K562 (cell line): ENCODE measurements at regions not wholly inside any gene's neighbourhood (a gene's known extent, or its start where the extent isn't known, plus 50 kb on each side); places are given as distances from the start of the nearest gene placed in this dataset.

ENCODE experiments used
- TF ChIP-seq, protein P1 (sequence below): fragments of 250-450 bp; sonication (Bioruptor Pico); IDR thresholded peaks from 2 replicates; pipeline ENCODE4 v1.4.0; 2020; ENCODE audit warnings: mild to moderate bottlenecking, moderate library complexity
- TF ChIP-seq, protein P2 (sequence below), 2 experiments: fragments of 450-650 bp in 1 of 2; IDR thresholded peaks; 2 replicates each; pipeline ENCODE4 v1.6.1; 2011 to 2017; ENCODE audit warnings: low read depth in 2 of 2, antibody characterized with exemption in 1 of 2, borderline replicate concordance in 1 of 2, low read length in 1 of 2, mild to moderate bottlenecking in 1 of 2, mixed read lengths in 1 of 2; ENCODE audit not compliant: control insufficient read depth in 1 of 2
- TF ChIP-seq, protein P3 (sequence below): IDR thresholded peaks from 3 replicates; pipeline ENCODE4 v1.6.1; 2011; ENCODE audit warnings: borderline replicate concordance, mild to moderate bottlenecking, moderate library complexity; ENCODE audit not compliant: insufficient read length; ENCODE audit errors: extremely low read depth

DNA sequence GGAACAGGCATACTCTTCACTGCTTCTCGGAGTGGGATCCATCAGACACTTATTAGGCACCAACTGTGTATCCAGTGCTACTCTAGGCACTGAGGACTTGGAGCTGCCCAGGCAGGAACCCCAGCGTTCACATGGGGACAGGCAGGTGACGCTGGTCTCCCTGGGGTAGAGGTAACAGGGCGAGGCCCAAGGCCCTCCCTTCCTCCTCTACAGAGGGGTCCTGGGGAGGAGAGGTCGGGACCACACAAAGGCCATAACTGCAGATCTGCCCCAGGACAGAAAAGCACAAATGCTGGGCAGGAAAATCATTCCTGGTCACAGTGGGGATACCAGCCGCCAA lies 262.2 kb downstream of the BRD1 start (continued):
- TF ChIP-seq, protein P1, sequence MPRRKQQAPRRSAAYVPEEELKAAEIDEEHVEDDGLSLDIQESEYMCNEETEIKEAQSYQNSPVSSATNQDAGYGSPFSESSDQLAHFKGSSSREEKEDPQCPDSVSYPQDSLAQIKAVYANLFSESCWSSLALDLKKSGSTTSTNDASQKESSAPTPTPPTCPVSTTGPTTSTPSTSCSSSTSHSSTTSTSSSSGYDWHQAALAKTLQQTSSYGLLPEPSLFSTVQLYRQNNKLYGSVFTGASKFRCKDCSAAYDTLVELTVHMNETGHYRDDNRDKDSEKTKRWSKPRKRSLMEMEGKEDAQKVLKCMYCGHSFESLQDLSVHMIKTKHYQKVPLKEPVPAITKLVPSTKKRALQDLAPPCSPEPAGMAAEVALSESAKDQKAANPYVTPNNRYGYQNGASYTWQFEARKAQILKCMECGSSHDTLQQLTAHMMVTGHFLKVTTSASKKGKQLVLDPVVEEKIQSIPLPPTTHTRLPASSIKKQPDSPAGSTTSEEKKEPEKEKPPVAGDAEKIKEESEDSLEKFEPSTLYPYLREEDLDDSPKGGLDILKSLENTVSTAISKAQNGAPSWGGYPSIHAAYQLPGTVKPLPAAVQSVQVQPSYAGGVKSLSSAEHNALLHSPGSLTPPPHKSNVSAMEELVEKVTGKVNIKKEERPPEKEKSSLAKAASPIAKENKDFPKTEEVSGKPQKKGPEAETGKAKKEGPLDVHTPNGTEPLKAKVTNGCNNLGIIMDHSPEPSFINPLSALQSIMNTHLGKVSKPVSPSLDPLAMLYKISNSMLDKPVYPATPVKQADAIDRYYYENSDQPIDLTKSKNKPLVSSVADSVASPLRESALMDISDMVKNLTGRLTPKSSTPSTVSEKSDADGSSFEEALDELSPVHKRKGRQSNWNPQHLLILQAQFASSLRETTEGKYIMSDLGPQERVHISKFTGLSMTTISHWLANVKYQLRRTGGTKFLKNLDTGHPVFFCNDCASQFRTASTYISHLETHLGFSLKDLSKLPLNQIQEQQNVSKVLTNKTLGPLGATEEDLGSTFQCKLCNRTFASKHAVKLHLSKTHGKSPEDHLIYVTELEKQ (CRISPR knock-in tag), result no peak
- TF ChIP-seq, protein P2, sequence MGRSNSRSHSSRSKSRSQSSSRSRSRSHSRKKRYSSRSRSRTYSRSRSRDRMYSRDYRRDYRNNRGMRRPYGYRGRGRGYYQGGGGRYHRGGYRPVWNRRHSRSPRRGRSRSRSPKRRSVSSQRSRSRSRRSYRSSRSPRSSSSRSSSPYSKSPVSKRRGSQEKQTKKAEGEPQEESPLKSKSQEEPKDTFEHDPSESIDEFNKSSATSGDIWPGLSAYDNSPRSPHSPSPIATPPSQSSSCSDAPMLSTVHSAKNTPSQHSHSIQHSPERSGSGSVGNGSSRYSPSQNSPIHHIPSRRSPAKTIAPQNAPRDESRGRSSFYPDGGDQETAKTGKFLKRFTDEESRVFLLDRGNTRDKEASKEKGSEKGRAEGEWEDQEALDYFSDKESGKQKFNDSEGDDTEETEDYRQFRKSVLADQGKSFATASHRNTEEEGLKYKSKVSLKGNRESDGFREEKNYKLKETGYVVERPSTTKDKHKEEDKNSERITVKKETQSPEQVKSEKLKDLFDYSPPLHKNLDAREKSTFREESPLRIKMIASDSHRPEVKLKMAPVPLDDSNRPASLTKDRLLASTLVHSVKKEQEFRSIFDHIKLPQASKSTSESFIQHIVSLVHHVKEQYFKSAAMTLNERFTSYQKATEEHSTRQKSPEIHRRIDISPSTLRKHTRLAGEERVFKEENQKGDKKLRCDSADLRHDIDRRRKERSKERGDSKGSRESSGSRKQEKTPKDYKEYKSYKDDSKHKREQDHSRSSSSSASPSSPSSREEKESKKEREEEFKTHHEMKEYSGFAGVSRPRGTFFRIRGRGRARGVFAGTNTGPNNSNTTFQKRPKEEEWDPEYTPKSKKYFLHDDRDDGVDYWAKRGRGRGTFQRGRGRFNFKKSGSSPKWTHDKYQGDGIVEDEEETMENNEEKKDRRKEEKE (IDR thresholded peaks at IDR 0.05; ENCODE audit: borderline replicate concordance in 1 of 2, control insufficient read depth in 1 of 2, low read depth in 2 of 2, low read length in 1 of 2), result no peak
- TF ChIP-seq, protein P3, sequence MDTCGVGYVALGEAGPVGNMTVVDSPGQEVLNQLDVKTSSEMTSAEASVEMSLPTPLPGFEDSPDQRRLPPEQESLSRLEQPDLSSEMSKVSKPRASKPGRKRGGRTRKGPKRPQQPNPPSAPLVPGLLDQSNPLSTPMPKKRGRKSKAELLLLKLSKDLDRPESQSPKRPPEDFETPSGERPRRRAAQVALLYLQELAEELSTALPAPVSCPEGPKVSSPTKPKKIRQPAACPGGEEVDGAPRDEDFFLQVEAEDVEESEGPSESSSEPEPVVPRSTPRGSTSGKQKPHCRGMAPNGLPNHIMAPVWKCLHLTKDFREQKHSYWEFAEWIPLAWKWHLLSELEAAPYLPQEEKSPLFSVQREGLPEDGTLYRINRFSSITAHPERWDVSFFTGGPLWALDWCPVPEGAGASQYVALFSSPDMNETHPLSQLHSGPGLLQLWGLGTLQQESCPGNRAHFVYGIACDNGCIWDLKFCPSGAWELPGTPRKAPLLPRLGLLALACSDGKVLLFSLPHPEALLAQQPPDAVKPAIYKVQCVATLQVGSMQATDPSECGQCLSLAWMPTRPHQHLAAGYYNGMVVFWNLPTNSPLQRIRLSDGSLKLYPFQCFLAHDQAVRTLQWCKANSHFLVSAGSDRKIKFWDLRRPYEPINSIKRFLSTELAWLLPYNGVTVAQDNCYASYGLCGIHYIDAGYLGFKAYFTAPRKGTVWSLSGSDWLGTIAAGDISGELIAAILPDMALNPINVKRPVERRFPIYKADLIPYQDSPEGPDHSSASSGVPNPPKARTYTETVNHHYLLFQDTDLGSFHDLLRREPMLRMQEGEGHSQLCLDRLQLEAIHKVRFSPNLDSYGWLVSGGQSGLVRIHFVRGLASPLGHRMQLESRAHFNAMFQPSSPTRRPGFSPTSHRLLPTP, result no peak
